ENCODE measurements at regions not wholly inside any gene's neighbourhood (a gene's known extent, or its start where the extent isn't known, plus 50 kb on each side); places are given as distances from the start of the nearest gene placed in this dataset.

DNA sequence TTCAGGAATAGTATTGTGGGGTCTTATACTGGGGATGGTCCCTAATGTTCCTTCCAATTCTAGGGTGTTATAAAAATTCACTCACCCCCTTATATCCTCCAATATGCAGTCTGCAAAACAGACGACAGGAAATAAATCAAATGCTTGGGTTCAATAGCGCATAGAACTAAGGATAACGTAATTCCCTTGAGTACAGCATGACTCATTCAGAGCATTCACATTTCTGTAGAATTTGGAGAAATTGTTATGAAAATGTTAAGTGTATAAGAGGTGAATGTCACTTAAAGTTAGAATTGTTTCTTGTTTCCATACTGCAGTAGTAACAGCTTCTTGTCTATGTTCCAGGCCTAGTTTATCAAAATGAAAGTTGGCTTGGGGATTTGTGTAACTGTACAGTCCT lies 271.4 kb downstream of the RPS29 start:
- TF ChIP-seq POLR2A (IDR thresholded peaks at IDR 0.05), result no peak
- TF ChIP-seq, protein P1, sequence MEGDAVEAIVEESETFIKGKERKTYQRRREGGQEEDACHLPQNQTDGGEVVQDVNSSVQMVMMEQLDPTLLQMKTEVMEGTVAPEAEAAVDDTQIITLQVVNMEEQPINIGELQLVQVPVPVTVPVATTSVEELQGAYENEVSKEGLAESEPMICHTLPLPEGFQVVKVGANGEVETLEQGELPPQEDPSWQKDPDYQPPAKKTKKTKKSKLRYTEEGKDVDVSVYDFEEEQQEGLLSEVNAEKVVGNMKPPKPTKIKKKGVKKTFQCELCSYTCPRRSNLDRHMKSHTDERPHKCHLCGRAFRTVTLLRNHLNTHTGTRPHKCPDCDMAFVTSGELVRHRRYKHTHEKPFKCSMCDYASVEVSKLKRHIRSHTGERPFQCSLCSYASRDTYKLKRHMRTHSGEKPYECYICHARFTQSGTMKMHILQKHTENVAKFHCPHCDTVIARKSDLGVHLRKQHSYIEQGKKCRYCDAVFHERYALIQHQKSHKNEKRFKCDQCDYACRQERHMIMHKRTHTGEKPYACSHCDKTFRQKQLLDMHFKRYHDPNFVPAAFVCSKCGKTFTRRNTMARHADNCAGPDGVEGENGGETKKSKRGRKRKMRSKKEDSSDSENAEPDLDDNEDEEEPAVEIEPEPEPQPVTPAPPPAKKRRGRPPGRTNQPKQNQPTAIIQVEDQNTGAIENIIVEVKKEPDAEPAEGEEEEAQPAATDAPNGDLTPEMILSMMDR (IDR thresholded peaks at IDR 0.05), result no peak
